HG03565 (cell line): ENCODE measurements at regions not wholly inside any gene's neighbourhood (a gene's known extent, or its start where the extent isn't known, plus 50 kb on each side); places are given as distances from the start of the nearest gene placed in this dataset.

ENCODE experiments used
- ATAC-seq: cut with Tn5 transposase; IDR thresholded peaks from one replicate; pipeline ENCODE4 v1.9.1; 2021; ENCODE audit warnings: mild to moderate bottlenecking, moderate library complexity; ENCODE audit not compliant: unreplicated experiment

DNA sequence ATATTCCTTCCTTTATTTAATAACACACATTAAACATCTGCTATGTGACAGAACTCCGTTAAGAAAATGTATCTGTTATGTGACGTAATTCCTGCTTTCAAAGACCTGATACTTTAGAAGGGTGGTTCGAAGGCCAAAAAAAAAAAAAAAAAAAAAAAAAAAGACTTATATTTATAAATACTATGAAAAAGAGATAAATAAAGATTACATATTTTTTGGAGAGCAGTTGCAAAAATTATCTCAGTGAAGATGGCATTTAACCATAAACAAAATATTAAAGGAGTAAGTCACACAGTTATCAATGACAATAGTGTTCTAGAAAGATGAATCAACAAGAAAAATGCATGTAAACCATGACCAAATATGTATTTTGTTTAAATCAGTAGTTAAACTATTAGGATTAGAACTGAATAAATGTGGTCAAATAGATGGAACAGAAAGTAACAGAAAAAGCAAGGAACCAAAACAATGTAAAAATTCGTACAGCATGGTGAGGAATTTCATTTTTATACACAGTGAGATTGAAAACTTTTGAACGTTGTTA is 612.3 kb upstream of the SLITRK5 start:
- ATAC-seq, result no peak

GRCh38 chr13:87078947-87079795 is 592.0 kb upstream of the SLITRK5 start:
- ATAC-seq, result no peak

- no peak for ATAC-seq
Observed at GRCh38 chr13:87080100-87080779, 590.9 kb upstream of the SLITRK5 start.

GRCh38 chr13:87084192-87084591 is 587.0 kb upstream of the SLITRK5 start:
- no peak for ATAC-seq

DNA sequence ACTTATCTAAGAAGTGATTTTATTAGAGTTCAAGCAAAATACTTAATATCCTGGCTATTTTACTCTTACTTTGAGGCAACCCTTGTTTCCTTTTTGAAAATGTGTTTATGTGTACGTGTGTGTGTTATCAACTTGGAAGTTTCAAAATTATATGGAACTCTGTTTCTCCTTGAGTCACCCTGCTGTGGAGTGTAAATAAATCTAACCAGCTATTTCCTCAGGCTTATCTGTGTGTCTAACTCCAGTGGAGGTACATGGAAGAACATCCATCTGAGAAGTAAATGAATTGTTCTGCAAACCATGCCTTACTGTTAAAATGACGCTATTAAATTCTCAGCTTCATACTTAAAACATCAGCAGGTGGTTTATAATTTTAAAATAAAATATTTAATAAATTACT is 583.4 kb upstream of the SLITRK5 start:
- ATAC-seq, result no peak

- ATAC-seq, result no peak
Observed at GRCh38 chr13:87089391-87089790, 581.8 kb upstream of the SLITRK5 start.

- ATAC-seq, result no peak
Observed at GRCh38 chr13:87093399-87093798, 577.8 kb upstream of the SLITRK5 start.

DNA sequence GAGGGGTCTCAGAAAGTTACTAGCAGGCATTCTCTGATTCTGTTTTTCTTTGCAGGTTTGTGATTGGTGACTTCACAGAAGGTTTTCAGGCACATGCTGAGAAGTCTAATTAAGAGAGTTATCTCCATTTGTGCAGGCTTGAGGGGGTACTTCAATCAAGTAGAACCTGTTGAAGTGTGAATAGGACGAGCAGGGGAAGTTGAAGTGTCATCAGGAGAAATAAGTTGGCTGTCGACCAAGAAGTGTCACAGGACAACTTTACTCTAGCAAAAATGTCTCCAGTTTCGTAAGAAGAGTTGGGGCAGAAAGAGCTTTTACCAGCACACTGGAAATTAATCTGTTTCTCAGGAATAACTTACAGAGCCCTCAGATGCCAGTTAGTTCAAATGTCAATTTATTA is 576.5 kb upstream of the SLITRK5 start:
- ATAC-seq, result no peak

DNA sequence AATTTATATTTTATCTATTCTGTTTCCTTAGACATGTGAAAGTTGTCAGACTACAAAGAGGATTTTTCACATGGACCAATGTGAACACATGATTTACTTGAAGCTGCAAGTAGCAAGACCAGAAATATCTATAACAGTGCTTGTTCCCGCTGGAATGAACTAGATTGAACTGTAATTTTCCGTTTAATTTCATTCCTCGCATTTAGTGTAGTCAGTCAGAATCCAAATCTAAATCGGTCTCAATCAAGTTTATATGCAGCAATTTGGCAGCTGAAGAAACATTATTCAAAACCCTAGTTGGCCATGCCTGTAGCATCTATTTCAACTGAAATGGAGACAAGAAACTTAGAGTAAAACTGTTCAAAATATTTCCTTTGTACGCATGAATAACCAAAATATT is 570.7 kb upstream of the SLITRK5 start:
- ATAC-seq, result no peak

- ATAC-seq, result no peak
Observed at GRCh38 chr13:87107651-87108050, 563.5 kb upstream of the SLITRK5 start.

GRCh38 chr13:87120476-87120875 is 550.7 kb upstream of the SLITRK5 start:
- ATAC-seq, result no peak

GRCh38 chr13:87122551-87122950 is 548.6 kb upstream of the SLITRK5 start:
- no peak for ATAC-seq

- ATAC-seq, result no peak
Observed at GRCh38 chr13:87123987-87124784, 547.0 kb upstream of the SLITRK5 start.

DNA sequence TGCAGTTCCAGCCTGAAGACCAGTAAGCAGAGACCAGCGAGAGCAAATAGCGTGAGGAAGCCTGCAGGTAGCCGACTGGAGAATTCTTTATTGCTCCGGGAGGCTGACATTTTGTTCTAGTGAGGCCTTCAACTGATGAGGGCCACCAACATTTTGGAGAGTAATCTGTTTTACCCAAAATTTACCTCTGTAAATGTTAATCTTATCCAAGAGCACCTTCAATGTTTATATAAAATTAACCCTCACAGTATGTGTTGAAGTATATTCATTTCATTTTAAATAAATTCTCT is 546.4 kb upstream of the SLITRK5 start:
- no peak for ATAC-seq

- no peak for ATAC-seq
Observed at GRCh38 chr13:87128036-87128435, 543.1 kb upstream of the SLITRK5 start.

- ATAC-seq, result no peak
Observed at GRCh38 chr13:87128491-87128890, 542.7 kb upstream of the SLITRK5 start.

- ATAC-seq, result no peak
Observed at GRCh38 chr13:87129602-87130300, 541.4 kb upstream of the SLITRK5 start.

DNA sequence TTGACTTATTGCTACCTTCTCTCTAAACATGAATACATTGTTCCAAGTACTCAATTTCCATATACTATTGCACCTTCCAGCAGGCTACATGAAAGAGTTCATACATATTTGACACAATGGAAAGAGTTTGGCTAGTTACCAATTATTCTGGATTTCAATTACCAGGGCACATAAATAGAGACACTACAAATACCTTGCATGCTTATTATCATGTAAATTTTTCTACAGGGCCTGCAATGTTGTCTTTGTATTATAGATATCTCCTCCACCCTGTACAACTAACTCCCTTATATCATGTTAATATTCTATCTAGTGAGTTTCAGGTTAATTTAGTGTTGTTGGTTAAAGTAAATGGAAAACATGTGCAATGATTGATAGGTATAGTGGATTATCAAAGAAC is 540.7 kb upstream of the SLITRK5 start:
- ATAC-seq, result no peak

GRCh38 chr13:87131611-87132010 is 539.6 kb upstream of the SLITRK5 start:
- ATAC-seq, result no peak

GRCh38 chr13:87138866-87139265 is 532.3 kb upstream of the SLITRK5 start:
- ATAC-seq, result no peak

GRCh38 chr13:87147076-87147475 is 524.1 kb upstream of the SLITRK5 start:
- ATAC-seq, result no peak
